MCF 10A (cell line): ENCODE measurements at regions not wholly inside any gene's neighbourhood (a gene's known extent, or its start where the extent isn't known, plus 50 kb on each side); places are given as distances from the start of the nearest gene placed in this dataset.

Experiments
- BruUV-seq: library from RNA; stranded (reverse); fragments of 400-500 nt; replicated peaks from 2 replicates; lab custom pipeline; 2021; lab: Mats Ljungman, UMichigan
- CTCF ChIA-PET: fragments of 300-600 bp; sonication (Branson Sonifier 250); formaldehyde crosslinking; extraction: SDS; loops from one replicate; lab custom pipeline; 2021; ENCODE audit warnings: antibody characterized with exemption, inconsistent platforms; lab: Yijun Ruan, JAX
- POLR2A ChIA-PET: fragments of 300-600, 350-650 bp; sonication (Branson Sonifier 250); formaldehyde crosslinking; extraction: SDS; loops from one replicate; lab custom pipeline; 2020; ENCODE audit warnings: antibody characterized with exemption, inconsistent platforms; lab: Yijun Ruan, JAX
- DNase-seq: peaks from one replicate; pipeline ENCODE4 v3.0.0-alpha.2; 2018; ENCODE audit not compliant: unreplicated experiment
- H3K27ac Mint-ChIP-seq: one replicate; pipeline ENCODE4 v1.8.0; 2022; ENCODE audit warnings: mild to moderate bottlenecking, low read depth, mixed read lengths; ENCODE audit not compliant: unreplicated experiment
- H3K27me3 Mint-ChIP-seq: one replicate; pipeline ENCODE4 v1.8.0; 2022; ENCODE audit warnings: mixed read lengths; ENCODE audit not compliant: insufficient read depth, unreplicated experiment
- H3K36me3 Mint-ChIP-seq: one replicate; pipeline ENCODE4 v1.8.0; 2022; ENCODE audit warnings: mild to moderate bottlenecking, moderate library complexity, mixed read lengths; ENCODE audit not compliant: insufficient read depth, unreplicated experiment
- H3K4me1 Mint-ChIP-seq: one replicate; pipeline ENCODE4 v1.8.0; 2022; ENCODE audit warnings: mixed read lengths; ENCODE audit not compliant: insufficient read depth, unreplicated experiment
- H3K4me3 Mint-ChIP-seq: one replicate; pipeline ENCODE4 v1.8.0; 2022; ENCODE audit warnings: mild to moderate bottlenecking, moderate library complexity, mixed read lengths; ENCODE audit not compliant: unreplicated experiment
- H3K9me3 Mint-ChIP-seq: one replicate; pipeline ENCODE4 v1.8.0; 2022; ENCODE audit warnings: mixed read lengths; ENCODE audit not compliant: unreplicated experiment
- intact Hi-C: fragments of 100-400 bp; cut with micrococcal nuclease; formaldehyde crosslinking; loops from 2 replicates; pipeline ENCODE4 v1.14.1; 2022
- TF ChIP-seq, protein P1 (sequence below): fragments of 200-600 bp; IDR thresholded peaks from one replicate; pipeline ENCODE4 v1.8.0; 2022; ENCODE audit warnings: antibody characterized with exemption, mild to moderate bottlenecking; ENCODE audit not compliant: unreplicated experiment

DNA sequence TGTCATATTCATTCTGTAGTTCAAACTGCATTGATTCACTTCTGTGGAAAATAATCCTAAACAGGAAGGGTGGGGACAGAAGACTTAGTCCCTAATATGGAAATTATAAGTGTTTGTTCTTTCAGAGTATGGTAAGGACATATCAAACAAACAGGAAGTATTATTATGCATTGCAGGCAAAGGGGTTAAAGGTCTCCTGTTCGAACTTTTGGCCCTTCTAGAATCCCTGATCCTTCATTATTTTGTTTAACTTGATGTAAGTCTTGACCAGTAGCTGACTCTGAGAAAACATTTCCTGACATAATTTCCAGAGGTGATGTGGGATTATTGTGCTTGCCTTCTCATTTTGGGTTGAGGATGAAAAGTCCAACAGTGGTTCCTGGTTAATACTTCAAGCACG lies 215.4 kb upstream of the ADGRL2 start:
- no peak for DNase-seq
- POLR2A ChIA-PET: no interaction called here
- Mint-ChIP-seq H3K27me3 (no peaks in the 10 kb centered on the region), H3K36me3 (no peaks in the 10 kb centered on the region), H3K4me1 (no peaks in the 10 kb centered on the region), H3K9me3 (no peaks in the 10 kb centered on the region), H3K4me3 (no peak overlapping the region), H3K27ac (no peak overlapping the region)
- intact Hi-C loops: no loop called here
- TF ChIP-seq, protein P1, sequence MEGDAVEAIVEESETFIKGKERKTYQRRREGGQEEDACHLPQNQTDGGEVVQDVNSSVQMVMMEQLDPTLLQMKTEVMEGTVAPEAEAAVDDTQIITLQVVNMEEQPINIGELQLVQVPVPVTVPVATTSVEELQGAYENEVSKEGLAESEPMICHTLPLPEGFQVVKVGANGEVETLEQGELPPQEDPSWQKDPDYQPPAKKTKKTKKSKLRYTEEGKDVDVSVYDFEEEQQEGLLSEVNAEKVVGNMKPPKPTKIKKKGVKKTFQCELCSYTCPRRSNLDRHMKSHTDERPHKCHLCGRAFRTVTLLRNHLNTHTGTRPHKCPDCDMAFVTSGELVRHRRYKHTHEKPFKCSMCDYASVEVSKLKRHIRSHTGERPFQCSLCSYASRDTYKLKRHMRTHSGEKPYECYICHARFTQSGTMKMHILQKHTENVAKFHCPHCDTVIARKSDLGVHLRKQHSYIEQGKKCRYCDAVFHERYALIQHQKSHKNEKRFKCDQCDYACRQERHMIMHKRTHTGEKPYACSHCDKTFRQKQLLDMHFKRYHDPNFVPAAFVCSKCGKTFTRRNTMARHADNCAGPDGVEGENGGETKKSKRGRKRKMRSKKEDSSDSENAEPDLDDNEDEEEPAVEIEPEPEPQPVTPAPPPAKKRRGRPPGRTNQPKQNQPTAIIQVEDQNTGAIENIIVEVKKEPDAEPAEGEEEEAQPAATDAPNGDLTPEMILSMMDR: no peak
- CTCF ChIA-PET: interaction anchor here (0.9 kb wide), 1 partner anchor 10 kb away, joined by 3 read pairs; no protein-coding TSS in a partner anchor
- BruUV-seq: no TSS peak

DNA sequence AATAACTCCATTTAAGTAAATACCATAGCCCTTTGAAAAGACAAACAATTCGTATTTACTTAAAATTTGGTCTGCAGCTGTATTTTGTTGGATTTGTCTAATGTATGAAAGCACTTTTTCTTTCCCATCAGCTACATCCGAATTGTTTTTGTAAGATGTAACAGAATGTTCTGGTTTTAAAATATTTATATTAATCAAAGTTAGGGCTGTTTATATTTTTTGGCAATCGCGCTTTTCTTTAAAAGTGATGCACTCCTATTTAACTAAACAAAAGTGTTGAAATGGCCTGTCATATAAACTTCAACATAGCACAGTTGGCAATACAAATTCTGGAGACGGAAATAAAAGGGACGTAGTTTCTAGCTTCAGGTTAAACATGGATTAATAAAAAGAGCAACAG lies 216.3 kb upstream of the ADGRL2 start:
- POLR2A ChIA-PET: interaction anchor here (0.8 kb wide), 1 partner anchor 8 kb away, joined by 4 read pairs; no protein-coding TSS in a partner anchor
- Mint-ChIP-seq H3K4me3 (no peak overlapping the region), H3K4me1 (no peaks in the 10 kb centered on the region), H3K9me3 (no peaks in the 10 kb centered on the region), H3K27me3 (no peaks in the 10 kb centered on the region), H3K27ac (no peak overlapping the region), H3K36me3 (no peaks in the 10 kb centered on the region)
- CTCF ChIA-PET: interaction anchor here (0.9 kb wide), 2 partner anchors 11 to 176 kb away, joined by 3 read pairs; no protein-coding TSS in a partner anchor
- TF ChIP-seq, protein P1: no peak
- no peak for DNase-seq
- BruUV-seq: no TSS peak
- intact Hi-C loops: no loop called here

GRCh38 chr1:81583878-81584277 lies 216.9 kb upstream of the ADGRL2 start:
- no peak for DNase-seq
- H3K36me3 Mint-ChIP-seq: no peaks in the 10 kb centered on the region
- POLR2A ChIA-PET: no interaction called here
- no peak overlapping the region for H3K4me3 Mint-ChIP-seq
- no TSS peak for BruUV-seq
- intact Hi-C loops: no loop called here
- CTCF ChIA-PET: interaction anchor here (0.9 kb wide), 1 partner anchor 177 kb away, joined by 3 read pairs; no protein-coding TSS in a partner anchor
- H3K4me1 Mint-ChIP-seq: no peaks in the 10 kb centered on the region
- TF ChIP-seq, protein P1: no peak
- H3K9me3 Mint-ChIP-seq: no peaks in the 10 kb centered on the region
- no peak overlapping the region for H3K27ac Mint-ChIP-seq
- no peaks in the 10 kb centered on the region for H3K27me3 Mint-ChIP-seq

GRCh38 chr1:81582467-81582986 lies 218.2 kb upstream of the ADGRL2 start:
- ChIA-PET CTCF (no interaction called here), POLR2A (no interaction called here)
- Mint-ChIP-seq H3K27me3 (no peaks in the 10 kb centered on the region), H3K4me3 (no peak overlapping the region), H3K27ac (no peak overlapping the region), H3K4me1 (no peaks in the 10 kb centered on the region), H3K36me3 (no peaks in the 10 kb centered on the region), H3K9me3 (no peaks in the 10 kb centered on the region)
- intact Hi-C loops: no loop called here
- no TSS peak for BruUV-seq
- TF ChIP-seq, protein P1: no peak
- DNase-seq: no peak
